Transverse colon (tissue), 4 donors: ENCODE measurements at regions not wholly inside any gene's neighbourhood (a gene's known extent, or its start where the extent isn't known, plus 50 kb on each side); places are given as distances from the start of the nearest gene placed in this dataset.

ENCODE experiments used
- POLR2A ChIP-seq: fragments of 450-650 bp; IDR thresholded peaks from one replicate; pipeline ENCODE4 v1.6.1; 2016; ENCODE audit warnings: antibody characterized with exemption, mild to moderate bottlenecking, moderate library complexity
- POLR2AphosphoS5 ChIP-seq, 3 donors: sonication (generic); formaldehyde crosslinking; IDR thresholded peaks; one replicate each; pipeline ENCODE4 v1.6.1; 2016; ENCODE audit warnings: antibody characterized with exemption in 3 of 3
- TF ChIP-seq, protein P1 (sequence below), 5 experiments: fragments of 200-600 bp in 3 of 5; fragments of 450-650 bp in 2 of 5; sonication (generic) in 3 of 5; IDR thresholded peaks; 1 replicate in 2 of 5; 2 replicates in 3 of 5; pipeline ENCODE4 v1.5.1; 2016 to 2017; ENCODE audit warnings: antibody characterized with exemption in 5 of 5, inconsistent platforms in 3 of 5, mild to moderate bottlenecking in 2 of 5, moderate library complexity in 1 of 5

DNA sequence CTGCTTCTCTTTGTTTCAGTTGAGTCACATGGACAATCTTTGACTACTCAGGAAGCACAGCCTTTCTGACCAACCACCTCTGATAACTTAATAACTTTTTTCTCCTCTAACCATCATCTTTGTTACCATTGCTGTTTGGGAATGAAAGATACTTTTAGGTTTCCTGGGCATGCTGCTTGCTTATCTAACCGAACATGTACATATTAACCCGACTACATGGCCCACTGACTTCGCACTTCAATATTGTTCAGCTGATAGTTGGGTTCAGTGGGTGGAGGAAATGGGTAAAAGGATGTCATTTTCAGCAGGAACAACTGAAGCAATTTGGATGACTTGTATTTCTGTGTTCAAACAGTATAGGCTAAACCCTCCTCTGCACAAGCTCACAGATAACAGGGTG is 214.3 kb downstream of the SQOR start:
- no peak for TF ChIP-seq POLR2A
- TF ChIP-seq POLR2AphosphoS5 (IDR thresholded peaks at IDR 0.05): no peak
- TF ChIP-seq, protein P1, sequence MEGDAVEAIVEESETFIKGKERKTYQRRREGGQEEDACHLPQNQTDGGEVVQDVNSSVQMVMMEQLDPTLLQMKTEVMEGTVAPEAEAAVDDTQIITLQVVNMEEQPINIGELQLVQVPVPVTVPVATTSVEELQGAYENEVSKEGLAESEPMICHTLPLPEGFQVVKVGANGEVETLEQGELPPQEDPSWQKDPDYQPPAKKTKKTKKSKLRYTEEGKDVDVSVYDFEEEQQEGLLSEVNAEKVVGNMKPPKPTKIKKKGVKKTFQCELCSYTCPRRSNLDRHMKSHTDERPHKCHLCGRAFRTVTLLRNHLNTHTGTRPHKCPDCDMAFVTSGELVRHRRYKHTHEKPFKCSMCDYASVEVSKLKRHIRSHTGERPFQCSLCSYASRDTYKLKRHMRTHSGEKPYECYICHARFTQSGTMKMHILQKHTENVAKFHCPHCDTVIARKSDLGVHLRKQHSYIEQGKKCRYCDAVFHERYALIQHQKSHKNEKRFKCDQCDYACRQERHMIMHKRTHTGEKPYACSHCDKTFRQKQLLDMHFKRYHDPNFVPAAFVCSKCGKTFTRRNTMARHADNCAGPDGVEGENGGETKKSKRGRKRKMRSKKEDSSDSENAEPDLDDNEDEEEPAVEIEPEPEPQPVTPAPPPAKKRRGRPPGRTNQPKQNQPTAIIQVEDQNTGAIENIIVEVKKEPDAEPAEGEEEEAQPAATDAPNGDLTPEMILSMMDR (IDR thresholded peaks at IDR 0.05): no peak
